ENCODE measurements at regions not wholly inside any gene's neighbourhood (a gene's known extent, or its start where the extent isn't known, plus 50 kb on each side); places are given as distances from the start of the nearest gene placed in this dataset.

GRCh38 chr11:109085708-109086373 lies 336.1 kb upstream of the C11orf87 start:
- no peaks in the 10 kb centered on the region for H3K9me3 ChIP-seq (ENCODE audit: insufficient read depth, low read depth, low read length)
- H3K27me3 ChIP-seq (ENCODE audit: insufficient read depth, low read length, poor library complexity, severe bottlenecking): no peaks in the 10 kb centered on the region
- H3K9ac ChIP-seq (ENCODE audit: low read depth, low read length, poor library complexity, severe bottlenecking): no peak overlapping the region
- no peaks in the 10 kb centered on the region for H3K9me2 ChIP-seq (replicated peaks; ENCODE audit: low read depth, low read length)
- no peaks in the 10 kb centered on the region for H4K20me1 ChIP-seq (ENCODE audit: insufficient read depth, low read length, poor library complexity, severe bottlenecking)
- H3K79me2 ChIP-seq (ENCODE audit: insufficient read depth, low read length): no peaks in the 10 kb centered on the region
- H3K36me3 ChIP-seq (ENCODE audit: insufficient read depth, low read length): no peaks in the 10 kb centered on the region
- H3F3A ChIP-seq (ENCODE audit: low read depth): peaks cover 4% of the 10 kb centered on the region; the same call in 1 of the 2 replicates
- TF ChIP-seq CTCF (conservative IDR thresholded peaks at IDR 0.05; ENCODE audit: low read length) (no peak), EZH2phosphoT487 (IDR thresholded peaks at IDR 0.05; ENCODE audit: borderline replicate concordance) (no peak)
- peak overlapping the region; percentile 47; the same call in 1 of the 2 replicates for H2AFZ ChIP-seq (ENCODE audit: low read length)
- peaks cover 34% of the 10 kb centered on the region for H3K4me1 ChIP-seq (ENCODE audit: insufficient read depth, low read length, poor library complexity, severe bottlenecking)
- peak overlapping the region; percentile 21 for H3K4me2 ChIP-seq (ENCODE audit: low read depth, low read length, poor library complexity, severe bottlenecking)
- no peak overlapping the region for H3K4me3 ChIP-seq (ENCODE audit: low read length, poor library complexity, severe bottlenecking)

GRCh38 chr11:109086931-109087330 lies 335.1 kb upstream of the C11orf87 start:
- Histone ChIP-seq H3K27me3 (ENCODE audit: insufficient read depth, low read length, poor library complexity, severe bottlenecking) (no peaks in the 10 kb centered on the region), H3K9me2 (replicated peaks; ENCODE audit: low read depth, low read length) (no peaks in the 10 kb centered on the region), H4K20me1 (ENCODE audit: insufficient read depth, low read length, poor library complexity, severe bottlenecking) (no peaks in the 10 kb centered on the region), H3K4me1 (ENCODE audit: insufficient read depth, low read length, poor library complexity, severe bottlenecking) (peaks cover 34% of the 10 kb centered on the region), H3K9me3 (ENCODE audit: insufficient read depth, low read depth, low read length) (no peaks in the 10 kb centered on the region), H2AFZ (ENCODE audit: low read length) (no peak overlapping the region), H3K9ac (ENCODE audit: low read depth, low read length, poor library complexity, severe bottlenecking) (no peak overlapping the region), H3F3A (ENCODE audit: low read depth) (peaks cover 4% of the 10 kb centered on the region; the same call in 1 of the 2 replicates), H3K4me3 (ENCODE audit: low read length, poor library complexity, severe bottlenecking) (no peak overlapping the region), H3K79me2 (ENCODE audit: insufficient read depth, low read length) (no peaks in the 10 kb centered on the region), H3K36me3 (ENCODE audit: insufficient read depth, low read length) (no peaks in the 10 kb centered on the region), H3K4me2 (ENCODE audit: low read depth, low read length, poor library complexity, severe bottlenecking) (no peak overlapping the region)
- TF ChIP-seq EZH2phosphoT487 (IDR thresholded peaks at IDR 0.05; ENCODE audit: borderline replicate concordance): no peak
- TF ChIP-seq CTCF (conservative IDR thresholded peaks at IDR 0.05; ENCODE audit: low read length): no peak

- Histone ChIP-seq H3K4me3 (ENCODE audit: low read length, poor library complexity, severe bottlenecking) (no peak overlapping the region), H3K79me2 (ENCODE audit: insufficient read depth, low read length) (no peaks in the 10 kb centered on the region), H4K20me1 (ENCODE audit: insufficient read depth, low read length, poor library complexity, severe bottlenecking) (no peaks in the 10 kb centered on the region), H3K9ac (ENCODE audit: low read depth, low read length, poor library complexity, severe bottlenecking) (no peak overlapping the region), H3K9me3 (ENCODE audit: insufficient read depth, low read depth, low read length) (no peaks in the 10 kb centered on the region), H3K9me2 (replicated peaks; ENCODE audit: low read depth, low read length) (no peaks in the 10 kb centered on the region), H2AFZ (ENCODE audit: low read length) (no peak overlapping the region), H3K4me2 (ENCODE audit: low read depth, low read length, poor library complexity, severe bottlenecking) (no peak overlapping the region), H3K4me1 (ENCODE audit: insufficient read depth, low read length, poor library complexity, severe bottlenecking) (peaks cover 34% of the 10 kb centered on the region), H3F3A (ENCODE audit: low read depth) (peaks cover 4% of the 10 kb centered on the region; the same call in 1 of the 2 replicates), H3K36me3 (ENCODE audit: insufficient read depth, low read length) (no peaks in the 10 kb centered on the region), H3K27me3 (ENCODE audit: insufficient read depth, low read length, poor library complexity, severe bottlenecking) (no peaks in the 10 kb centered on the region)
- TF ChIP-seq EZH2phosphoT487 (IDR thresholded peaks at IDR 0.05; ENCODE audit: borderline replicate concordance) (no peak), CTCF (conservative IDR thresholded peaks at IDR 0.05; ENCODE audit: low read length) (no peak)
Measured at GRCh38 chr11:109088086-109088485, 333.9 kb upstream of the C11orf87 start.
